ENCODE measurements at regions not wholly inside any gene's neighbourhood (a gene's known extent, or its start where the extent isn't known, plus 50 kb on each side); places are given as distances from the start of the nearest gene placed in this dataset.
A peak's percentile ranks its signal among the peaks of the same experiment; 100 is the strongest.
"Not testable (repeated sequence)": the region's sequence is repeated elsewhere in the genome, so short reads cannot be mapped to it uniquely, and the experiment has no call there.

DNA sequence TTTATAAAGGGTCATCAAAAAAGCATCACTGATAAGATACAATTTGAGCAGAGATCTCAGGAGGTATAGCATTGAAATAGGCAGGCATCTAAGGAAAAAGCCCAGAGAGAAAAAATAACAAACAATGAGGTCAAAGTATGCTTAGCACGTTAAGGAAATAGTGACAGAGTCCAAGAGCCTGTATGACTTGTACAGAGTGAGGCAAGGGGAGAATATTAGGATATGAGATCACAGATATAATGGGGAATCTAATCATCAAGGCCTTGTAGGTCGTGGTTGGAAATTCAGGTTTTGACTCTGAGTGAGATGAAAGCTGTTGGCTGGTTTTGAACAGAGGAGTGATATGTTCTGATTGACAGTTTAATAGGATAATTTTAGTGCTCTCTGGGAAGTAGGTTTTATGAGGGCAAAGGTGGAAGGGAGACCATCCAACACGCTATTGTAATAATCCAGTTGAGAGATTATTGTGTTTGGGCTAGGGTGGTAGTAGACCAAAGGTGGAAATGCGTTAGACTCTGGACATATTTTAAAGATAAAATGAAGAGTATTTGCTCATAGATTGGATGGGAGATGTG, 644.6 kb upstream of the TMPRSS15 start:
- Histone ChIP-seq H3K36me3 (ENCODE audit: insufficient read depth, low read length) (no peaks in the 10 kb centered on the region), H3K27ac (ENCODE audit: low read depth, low read length) (no peak overlapping the region), H3K27me3 (ENCODE audit: insufficient read depth, low read length) (no peaks in the 10 kb centered on the region), H3K9me3 (ENCODE audit: insufficient read depth, low read depth, low read length) (peaks cover 7% of the 10 kb centered on the region; the same call in 1 of the 2 replicates), H3K9ac (ENCODE audit: low read depth, low read length) (no peak overlapping the region), H3K4me3 (ENCODE audit: low read length) (no peak overlapping the region), H3K4me1 (ENCODE audit: insufficient read depth, low read length) (no peaks in the 10 kb centered on the region)
- WGBS, result 91% methylated on average over 4 of the region's 4 CpGs

GRCh38 chr21:19049567-19049966, 646.0 kb upstream of the TMPRSS15 start:
- Histone ChIP-seq H3K36me3 (ENCODE audit: insufficient read depth, low read length) (no peaks in the 10 kb centered on the region), H3K27me3 (ENCODE audit: insufficient read depth, low read length) (no peaks in the 10 kb centered on the region), H3K4me1 (ENCODE audit: insufficient read depth, low read length) (no peaks in the 10 kb centered on the region), H3K4me3 (ENCODE audit: low read length) (no peak overlapping the region), H3K9me3 (ENCODE audit: insufficient read depth, low read depth, low read length) (peaks cover 9% of the 10 kb centered on the region; the same call in 1 of the 2 replicates), H3K9ac (ENCODE audit: low read depth, low read length) (no peak overlapping the region), H3K27ac (ENCODE audit: low read depth, low read length) (no peak overlapping the region)
- WGBS, result 86% methylated on average over 2 of the region's 4 CpGs

DNA sequence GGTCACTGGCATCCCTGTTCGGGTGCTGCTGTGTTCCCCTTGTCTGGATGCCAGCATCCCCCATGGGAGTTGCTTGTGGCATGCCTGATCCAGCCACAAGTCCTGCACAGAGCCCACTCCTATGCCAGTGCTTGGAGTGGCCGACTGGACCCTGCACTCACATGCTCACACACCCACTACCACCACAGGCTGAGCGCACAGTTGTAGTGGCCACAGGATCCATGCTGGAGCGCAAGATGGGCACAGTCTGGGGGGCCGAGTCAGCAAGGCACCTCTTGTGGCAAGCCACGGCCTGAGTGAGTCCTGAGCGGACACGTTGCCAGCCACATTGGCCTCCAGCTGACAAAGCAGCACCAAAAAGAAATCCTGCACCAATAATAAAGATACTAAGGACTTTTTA, 661.6 kb upstream of the TMPRSS15 start:
- H3K4me1 ChIP-seq (ENCODE audit: insufficient read depth, low read length), result no peaks in the 10 kb centered on the region; the same call in 1 of the 2 replicates

DNA sequence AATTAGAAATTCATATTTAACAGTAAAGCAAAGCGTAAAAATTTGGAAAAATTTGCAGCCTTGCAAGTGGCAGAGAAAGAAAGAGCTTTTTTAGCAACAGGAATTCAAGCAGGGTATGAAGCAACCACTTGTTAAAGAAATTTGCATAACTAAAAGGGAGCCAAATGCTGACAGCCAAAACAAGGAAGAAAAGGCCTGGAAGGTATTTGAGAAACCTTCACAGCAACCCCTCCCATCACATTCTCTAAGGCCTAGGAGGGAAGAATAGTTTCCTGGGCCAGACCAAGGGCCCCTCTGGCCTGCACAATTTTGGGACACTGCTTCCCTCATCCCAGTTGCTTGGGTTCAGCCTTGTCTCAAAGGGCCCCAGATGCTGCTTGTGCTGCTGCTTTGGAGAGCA, 672.4 kb upstream of the TMPRSS15 start:
- no peak overlapping the region for H3K9ac ChIP-seq (ENCODE audit: low read depth, low read length)
- no peaks in the 10 kb centered on the region for H3K27me3 ChIP-seq (ENCODE audit: insufficient read depth, low read length)
- WGBS, result 100% methylated on average over 1 of the region's 1 CpG
- no peak overlapping the region for H3K4me3 ChIP-seq (ENCODE audit: low read length)
- peak overlapping the region; percentile 83 for H3K27ac ChIP-seq (ENCODE audit: low read depth, low read length)
- H3K36me3 ChIP-seq (ENCODE audit: insufficient read depth, low read length), result no peaks in the 10 kb centered on the region
- H3K4me1 ChIP-seq (ENCODE audit: insufficient read depth, low read length), result no peaks in the 10 kb centered on the region
- H3K9me3 ChIP-seq (ENCODE audit: insufficient read depth, low read depth, low read length), result peaks cover 26% of the 10 kb centered on the region

More for the DNA sequence above, 661.6 kb upstream of the TMPRSS15 start:
- Histone ChIP-seq H3K27me3 (ENCODE audit: insufficient read depth, low read length) (no peaks in the 10 kb centered on the region), H3K9me3 (ENCODE audit: insufficient read depth, low read depth, low read length) (peaks cover 14% of the 10 kb centered on the region), H3K9ac (ENCODE audit: low read depth, low read length) (no peak overlapping the region), H3K36me3 (ENCODE audit: insufficient read depth, low read length) (no peaks in the 10 kb centered on the region), H3K4me3 (ENCODE audit: low read length) (no peak overlapping the region), H3K27ac (ENCODE audit: low read depth, low read length) (no peak overlapping the region)
- WGBS, result 98% methylated on average over 8 of the region's 8 CpGs

DNA sequence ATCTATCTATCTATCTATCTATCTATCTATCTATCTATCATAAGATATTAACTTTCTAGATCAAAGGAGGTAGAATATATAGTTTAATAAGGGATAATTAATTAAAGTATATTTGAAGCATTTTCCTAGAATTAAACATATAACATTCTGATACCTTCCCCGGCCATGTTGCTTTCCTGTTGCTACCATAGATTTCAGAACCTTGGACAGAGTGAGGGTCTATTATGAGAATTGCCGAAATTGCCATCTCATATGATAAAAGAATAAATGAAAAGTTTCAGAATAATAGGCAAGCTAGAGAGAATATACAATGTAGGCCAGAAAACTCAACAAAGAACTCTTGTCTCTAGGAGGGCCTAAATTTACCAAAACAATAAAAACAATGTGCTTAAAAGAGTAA, 706.1 kb upstream of the TMPRSS15 start:
- Histone ChIP-seq H3K36me3 (ENCODE audit: insufficient read depth, low read length) (no peaks in the 10 kb centered on the region), H3K9me3 (ENCODE audit: insufficient read depth, low read depth, low read length) (no peaks in the 10 kb centered on the region), H3K4me1 (ENCODE audit: insufficient read depth, low read length) (no peaks in the 10 kb centered on the region; the same call in 1 of the 2 replicates), H3K27ac (ENCODE audit: low read depth, low read length) (no peak overlapping the region), H3K9ac (ENCODE audit: low read depth, low read length) (no peak overlapping the region), H3K4me3 (ENCODE audit: low read length) (no peak overlapping the region), H3K27me3 (ENCODE audit: insufficient read depth, low read length) (no peaks in the 10 kb centered on the region)
- WGBS, result 100% methylated on average over 2 of the region's 2 CpGs

DNA sequence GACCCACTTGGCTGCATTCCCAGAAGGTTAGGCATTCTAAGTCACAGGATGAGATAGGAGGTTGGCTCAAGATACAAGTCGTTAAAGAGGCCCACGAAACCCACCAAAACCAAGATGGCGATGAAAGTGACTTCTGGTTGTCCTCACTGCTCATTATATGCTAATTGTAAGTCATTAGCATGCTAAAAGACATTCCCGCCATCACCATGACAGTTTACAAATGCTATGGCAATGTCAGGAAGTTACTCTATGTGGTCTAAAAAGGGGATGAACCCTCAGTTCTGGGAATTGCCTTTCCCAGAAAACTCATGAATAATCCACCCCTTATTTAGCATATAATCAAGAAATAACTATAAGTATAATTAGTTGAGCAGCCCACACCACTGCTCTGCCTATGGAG, 715.7 kb upstream of the TMPRSS15 start:
- H3K9me3 ChIP-seq (ENCODE audit: insufficient read depth, low read depth, low read length); H3K27me3 ChIP-seq (ENCODE audit: insufficient read depth, low read length): not testable (repeated sequence)

GRCh38 chr21:19120591-19120990, 717.0 kb upstream of the TMPRSS15 start:
- peak overlapping the region; percentile 87; the same call in 1 of the 2 replicates for H3K27ac ChIP-seq (ENCODE audit: low read depth, low read length)
- H3K9ac ChIP-seq (ENCODE audit: low read depth, low read length), result peak overlapping the region; percentile 37; the same call in 1 of the 2 replicates
- H3K4me1 ChIP-seq (ENCODE audit: insufficient read depth, low read length), result peaks cover 43% of the 10 kb centered on the region
- no peaks in the 10 kb centered on the region for H3K27me3 ChIP-seq (ENCODE audit: insufficient read depth, low read length)
- WGBS, result 37% methylated on average over 4 of the region's 4 CpGs
- H3K36me3 ChIP-seq (ENCODE audit: insufficient read depth, low read length), result no peaks in the 10 kb centered on the region
- peak overlapping the region; percentile 25; the same call in 1 of the 2 replicates for H3K4me3 ChIP-seq (ENCODE audit: low read length)
- H3K9me3 ChIP-seq (ENCODE audit: insufficient read depth, low read depth, low read length), result no peaks in the 10 kb centered on the region

More for the DNA sequence above, 715.7 kb upstream of the TMPRSS15 start:
- WGBS, result 94% methylated on average over 4 of the region's 4 CpGs
- H3K9ac ChIP-seq (ENCODE audit: low read depth, low read length); H3K27ac ChIP-seq (ENCODE audit: low read depth, low read length); H3K4me3 ChIP-seq (ENCODE audit: low read length); H3K36me3 ChIP-seq (ENCODE audit: insufficient read depth, low read length): not testable (repeated sequence)
- H3K4me1 ChIP-seq (ENCODE audit: insufficient read depth, low read length), result peaks cover 44% of the 10 kb centered on the region

- Histone ChIP-seq H3K9ac (ENCODE audit: low read depth, low read length) (no peak overlapping the region), H3K4me3 (ENCODE audit: low read length) (no peak overlapping the region), H3K27ac (ENCODE audit: low read depth, low read length) (no peak overlapping the region), H3K4me1 (ENCODE audit: insufficient read depth, low read length) (peaks cover 43% of the 10 kb centered on the region), H3K9me3 (ENCODE audit: insufficient read depth, low read depth, low read length) (no peaks in the 10 kb centered on the region), H3K27me3 (ENCODE audit: insufficient read depth, low read length) (no peaks in the 10 kb centered on the region), H3K36me3 (ENCODE audit: insufficient read depth, low read length) (no peaks in the 10 kb centered on the region)
- 84% methylated on average over 2 of the region's 2 CpGs for WGBS
These were observed 718.8 kb upstream of the TMPRSS15 start for GRCh38 chr21:19122356-19122755.

GRCh38 chr21:19123053-19123452, 719.5 kb upstream of the TMPRSS15 start:
- Histone ChIP-seq H3K9me3 (ENCODE audit: insufficient read depth, low read depth, low read length) (no peaks in the 10 kb centered on the region), H3K27ac (ENCODE audit: low read depth, low read length) (no peak overlapping the region), H3K4me1 (ENCODE audit: insufficient read depth, low read length) (peaks cover 43% of the 10 kb centered on the region), H3K9ac (ENCODE audit: low read depth, low read length) (no peak overlapping the region), H3K27me3 (ENCODE audit: insufficient read depth, low read length) (no peaks in the 10 kb centered on the region), H3K4me3 (ENCODE audit: low read length) (no peak overlapping the region), H3K36me3 (ENCODE audit: insufficient read depth, low read length) (no peaks in the 10 kb centered on the region)
- 89% methylated on average over 4 of the region's 5 CpGs for WGBS

GRCh38 chr21:19123525-19123924, 719.9 kb upstream of the TMPRSS15 start:
- Histone ChIP-seq H3K4me1 (ENCODE audit: insufficient read depth, low read length) (peaks cover 41% of the 10 kb centered on the region), H3K27me3 (ENCODE audit: insufficient read depth, low read length) (no peaks in the 10 kb centered on the region), H3K36me3 (ENCODE audit: insufficient read depth, low read length) (no peaks in the 10 kb centered on the region), H3K4me3 (ENCODE audit: low read length) (no peak overlapping the region), H3K9ac (ENCODE audit: low read depth, low read length) (no peak overlapping the region), H3K9me3 (ENCODE audit: insufficient read depth, low read depth, low read length) (no peaks in the 10 kb centered on the region), H3K27ac (ENCODE audit: low read depth, low read length) (no peak overlapping the region)
- 44% methylated on average over 1 of the region's 2 CpGs for WGBS

GRCh38 chr21:19124691-19125090, 721.1 kb upstream of the TMPRSS15 start:
- Histone ChIP-seq H3K4me1 (ENCODE audit: insufficient read depth, low read length) (peaks cover 34% of the 10 kb centered on the region), H3K9ac (ENCODE audit: low read depth, low read length) (no peak overlapping the region), H3K36me3 (ENCODE audit: insufficient read depth, low read length) (no peaks in the 10 kb centered on the region), H3K4me3 (ENCODE audit: low read length) (no peak overlapping the region), H3K27me3 (ENCODE audit: insufficient read depth, low read length) (no peaks in the 10 kb centered on the region), H3K9me3 (ENCODE audit: insufficient read depth, low read depth, low read length) (peaks cover 8% of the 10 kb centered on the region; the same call in 1 of the 2 replicates), H3K27ac (ENCODE audit: low read depth, low read length) (no peak overlapping the region)

Data from HUES64 (cell line).